ENCODE measurements at regions not wholly inside any gene's neighbourhood (a gene's known extent, or its start where the extent isn't known, plus 50 kb on each side); places are given as distances from the start of the nearest gene placed in this dataset.
"Not testable (repeated sequence)": the region's sequence is repeated elsewhere in the genome, so short reads cannot be mapped to it uniquely, and the experiment has no call there.

DNA sequence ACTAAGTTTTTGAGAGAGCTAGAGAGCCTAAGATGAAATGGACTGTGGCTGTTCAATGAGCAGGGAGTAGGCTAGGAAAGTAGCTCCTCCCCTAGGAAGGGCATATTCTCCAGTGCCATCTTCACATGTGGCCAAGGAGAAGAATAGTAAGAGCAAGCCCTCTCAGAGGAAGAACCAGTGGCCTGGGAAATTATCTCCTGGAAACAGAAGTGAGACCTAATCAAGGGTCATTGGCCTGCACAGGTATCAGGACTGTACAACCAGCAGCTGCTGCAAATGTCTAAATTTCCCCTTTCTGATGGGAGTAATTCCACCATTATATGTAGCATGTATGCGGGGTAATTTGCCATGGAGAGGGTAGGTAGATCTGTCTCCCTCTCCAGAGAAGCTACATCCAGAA lies 334.8 kb upstream of the RASGEF1B start:
- DNase-seq, result no peak

DNA sequence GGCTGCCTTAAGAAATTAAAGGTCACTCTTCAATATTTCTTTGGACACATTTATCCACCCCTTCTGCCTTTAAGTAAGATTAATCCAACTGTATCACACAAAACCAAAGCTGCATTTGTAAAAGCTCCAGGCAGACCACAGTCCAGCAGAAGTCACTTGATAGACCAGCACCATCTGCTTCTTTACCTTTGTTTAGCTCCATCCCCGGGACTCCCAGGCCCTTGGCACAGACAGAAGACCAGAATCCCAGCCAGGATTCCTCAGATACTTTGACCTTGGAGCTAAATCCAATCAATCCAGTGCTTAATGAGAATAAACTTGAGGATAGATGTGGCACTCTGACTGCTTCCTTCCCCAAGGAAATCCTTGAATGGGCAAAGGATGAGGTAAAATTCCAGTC lies 333.1 kb upstream of the RASGEF1B start:
- no peak for DNase-seq

DNA sequence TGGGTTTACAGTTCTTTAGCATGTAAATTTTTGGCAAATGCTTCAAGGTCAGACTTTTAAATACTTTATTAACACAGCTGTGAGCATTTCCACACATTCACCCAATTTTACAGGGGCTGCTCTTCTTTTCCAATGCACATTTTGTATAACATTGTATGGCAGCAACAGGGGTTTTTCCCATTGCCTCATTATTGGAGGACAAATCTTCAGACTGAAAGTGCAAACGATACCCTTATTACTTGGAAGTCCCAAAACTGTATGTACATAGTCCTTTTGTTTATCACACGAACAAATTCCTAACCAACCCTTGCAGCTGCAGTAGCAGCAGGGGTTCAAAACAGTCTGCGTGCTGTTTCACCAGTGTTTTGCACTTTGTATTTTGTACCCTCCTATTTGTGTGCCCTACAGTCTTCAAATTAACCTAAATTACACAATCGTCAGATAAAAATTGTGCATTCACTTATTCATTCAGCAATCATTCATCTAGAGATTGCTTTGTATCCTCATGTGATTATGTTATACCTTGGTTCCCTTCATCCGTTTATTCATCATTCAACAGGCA lies 330.7 kb upstream of the RASGEF1B start:
- DNase-seq, result no peak

DNA sequence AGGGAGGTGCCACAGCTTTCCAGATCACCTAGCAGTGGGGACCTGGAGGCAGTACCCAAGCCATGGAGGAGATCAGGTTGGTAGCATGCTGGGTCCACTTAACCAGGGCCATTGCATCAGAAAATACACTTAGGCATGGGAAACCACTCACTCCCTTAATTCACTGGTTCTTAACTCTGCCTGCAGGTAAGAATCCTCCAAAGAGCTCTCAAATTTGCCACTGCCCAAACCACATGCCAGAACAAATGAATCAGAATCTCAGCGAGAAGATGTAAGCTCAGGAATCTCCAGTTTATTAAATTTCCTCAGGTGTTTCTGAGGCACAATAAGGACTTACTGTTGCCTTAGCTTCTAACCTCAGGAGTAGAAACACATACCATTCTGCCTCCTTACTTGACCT lies 327.7 kb upstream of the RASGEF1B start:
- no peak for DNase-seq

DNA sequence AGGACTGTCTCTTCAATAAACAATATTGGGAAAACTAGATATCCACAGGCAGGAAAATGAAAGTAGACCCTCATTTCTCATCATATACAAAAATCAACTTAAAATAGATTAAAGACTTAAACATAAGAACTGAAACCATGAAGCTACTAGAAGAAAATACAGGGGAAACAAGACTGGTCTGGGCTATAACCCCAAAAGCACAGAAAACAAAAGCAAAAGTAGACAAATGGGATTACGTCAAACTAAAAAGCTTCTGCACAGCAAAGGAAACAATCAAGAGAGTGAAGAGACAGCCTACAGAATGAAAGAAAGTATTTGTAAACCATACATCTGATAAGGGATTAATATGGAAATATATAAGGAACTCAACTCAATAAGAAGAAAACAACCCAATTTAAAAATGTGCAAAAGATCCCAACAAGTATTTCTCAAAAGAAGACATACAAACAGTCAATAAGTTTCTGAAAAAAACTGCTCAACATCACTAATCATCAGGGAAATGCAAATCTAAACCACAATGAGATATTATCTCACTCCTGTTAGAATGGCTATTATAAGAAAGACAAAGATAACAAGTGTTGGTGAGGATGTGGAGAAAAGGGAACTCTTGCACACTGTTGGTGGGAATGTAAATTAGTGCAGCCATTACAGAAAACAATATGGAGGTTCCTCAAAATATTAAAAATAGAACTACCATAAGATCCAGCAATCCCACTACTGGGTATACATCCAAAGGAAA lies 325.3 kb upstream of the RASGEF1B start:
- no peak for DNase-seq

DNA sequence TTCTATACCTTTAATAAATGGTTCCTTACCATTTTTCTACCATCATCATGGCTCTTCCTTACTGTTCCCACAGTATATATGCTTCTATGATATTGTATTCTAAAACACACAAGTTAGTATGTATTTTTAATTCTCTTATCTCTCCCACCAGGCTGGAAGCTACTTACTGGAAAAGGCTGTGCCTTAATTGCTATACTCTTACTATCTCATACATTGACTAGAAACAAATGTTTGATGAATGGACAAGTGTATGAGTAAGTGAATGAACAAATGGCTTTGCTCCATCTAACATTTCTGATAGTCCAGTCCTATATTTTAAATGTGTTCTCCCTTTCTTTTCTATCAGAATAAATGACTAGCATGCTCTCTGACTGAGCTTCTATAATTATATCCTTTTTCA lies 320.8 kb upstream of the RASGEF1B start:
- no peak for DNase-seq

DNA sequence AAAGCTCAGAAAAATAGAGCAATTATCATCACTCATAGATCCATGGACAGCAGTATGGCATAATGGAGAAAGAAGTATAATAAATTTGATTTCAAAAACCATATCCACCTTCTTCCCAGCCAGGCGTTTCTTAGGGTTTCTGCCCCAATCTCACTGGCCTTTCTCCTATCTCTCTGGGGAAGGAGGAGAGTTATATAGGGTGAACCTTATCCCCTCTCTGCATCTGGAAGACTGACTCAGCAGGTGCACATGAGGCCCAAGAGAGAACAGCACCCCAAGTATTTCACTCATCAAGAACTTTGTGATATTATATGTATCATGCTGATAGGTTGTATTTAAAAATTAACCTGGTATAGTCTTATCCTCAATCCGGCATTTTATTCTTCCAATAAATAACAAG lies 318.8 kb upstream of the RASGEF1B start:
- DNase-seq, result no peak

DNA sequence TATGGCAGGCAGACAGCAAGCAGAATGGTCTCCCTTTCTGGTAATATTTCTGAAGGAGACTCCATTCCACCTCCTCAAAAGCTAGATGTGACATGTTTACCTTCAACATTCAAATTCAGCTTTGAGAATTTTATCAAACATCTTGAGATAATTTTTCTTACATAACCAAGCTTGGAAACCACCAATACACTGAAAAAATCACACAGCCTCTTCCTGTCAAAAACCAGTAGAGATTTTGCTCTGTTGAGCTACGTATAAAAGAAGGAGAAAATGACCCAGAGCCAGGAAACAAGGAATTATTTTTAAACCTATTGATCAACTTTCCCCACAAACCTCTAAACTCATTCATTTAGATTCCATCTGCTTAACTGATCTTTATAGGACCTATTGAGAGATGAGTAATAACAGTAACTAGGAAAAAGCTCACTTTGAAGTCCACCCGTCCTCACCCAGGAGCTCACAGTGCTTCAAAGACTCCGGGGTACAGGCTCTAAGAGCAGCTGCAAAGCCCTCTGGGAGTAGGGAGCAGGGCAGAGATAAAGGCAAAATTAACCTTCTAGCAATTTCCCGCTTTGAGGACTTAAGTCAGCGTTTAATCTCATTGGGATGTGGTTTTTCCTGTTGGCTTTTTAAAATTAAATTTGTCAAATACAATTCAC lies 318.2 kb upstream of the RASGEF1B start:
- DNase-seq, result no peak

DNA sequence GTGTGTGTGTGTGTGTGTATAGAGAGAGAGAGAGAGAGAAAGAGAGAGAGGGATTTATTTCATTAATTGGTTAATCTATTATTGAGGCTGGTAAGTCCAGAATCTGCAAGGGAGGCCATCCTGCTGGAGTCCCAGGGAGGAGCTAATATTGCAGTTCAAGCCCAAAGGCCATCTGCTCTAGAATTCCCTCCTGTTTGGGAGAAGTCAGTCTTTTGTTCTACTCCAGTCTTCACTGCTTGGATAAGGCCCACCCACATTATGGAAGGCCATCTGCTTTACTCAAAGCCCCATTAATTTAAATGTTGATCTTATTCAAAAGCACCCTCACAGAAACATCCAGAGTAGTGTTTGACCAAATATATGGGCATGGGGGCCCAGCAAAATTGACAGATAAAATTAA lies 317.5 kb upstream of the RASGEF1B start:
- no peak for DNase-seq

DNA sequence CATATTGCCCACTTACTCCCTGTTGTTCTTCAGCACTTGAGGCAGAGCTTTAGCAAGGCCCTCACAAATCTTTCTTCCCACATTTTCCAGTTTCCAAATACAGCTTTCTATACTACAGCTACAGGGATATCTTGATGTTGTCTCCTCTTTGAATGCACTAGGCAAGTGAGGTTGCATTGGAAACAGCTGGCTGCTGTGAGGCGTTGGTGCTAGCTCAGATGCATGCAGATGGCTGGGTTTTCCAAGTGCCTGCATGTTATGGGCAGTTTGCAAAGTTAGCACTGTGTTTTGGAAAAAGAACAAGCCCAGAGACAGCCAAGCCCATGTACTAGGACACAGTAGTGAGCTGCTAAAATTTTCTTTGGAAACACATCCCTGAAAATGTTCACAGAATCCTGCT lies 315.1 kb upstream of the RASGEF1B start:
- DNase-seq, result no peak

DNA sequence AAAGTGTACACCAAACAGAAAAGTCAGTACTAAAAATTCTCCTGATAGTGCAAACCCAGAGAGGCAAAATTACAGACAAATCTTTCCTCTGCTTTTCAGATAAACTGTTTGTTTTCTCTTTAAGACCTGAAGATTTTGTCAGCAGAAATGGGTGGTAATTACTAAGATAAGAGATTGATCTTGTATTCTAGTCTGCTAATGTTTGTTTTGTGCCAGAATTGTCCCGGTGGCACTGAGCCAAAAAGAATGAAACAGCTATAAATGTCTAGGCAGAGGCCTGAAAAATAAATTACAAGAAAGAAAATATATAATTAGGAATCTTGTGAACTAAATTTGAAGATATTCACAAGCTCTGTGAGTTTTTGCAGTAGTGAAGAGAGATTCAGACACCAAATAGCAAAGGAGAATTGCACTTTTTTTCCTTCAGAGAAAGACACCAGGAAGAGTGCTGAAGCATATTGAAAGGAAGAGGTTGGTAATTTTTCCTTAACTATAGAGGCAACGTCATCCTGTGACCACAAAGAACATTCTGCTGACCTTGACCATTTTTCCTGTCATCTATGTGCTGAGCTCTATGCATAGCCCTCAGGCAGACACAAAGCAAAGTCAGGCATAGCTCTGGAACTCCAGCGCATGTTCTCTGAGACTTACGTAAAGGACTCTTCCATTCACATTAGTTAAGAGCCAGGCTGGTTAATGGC lies 314.5 kb upstream of the RASGEF1B start:
- peak in 1 of 2 experiments; percentile 32 for DNase-seq

DNA sequence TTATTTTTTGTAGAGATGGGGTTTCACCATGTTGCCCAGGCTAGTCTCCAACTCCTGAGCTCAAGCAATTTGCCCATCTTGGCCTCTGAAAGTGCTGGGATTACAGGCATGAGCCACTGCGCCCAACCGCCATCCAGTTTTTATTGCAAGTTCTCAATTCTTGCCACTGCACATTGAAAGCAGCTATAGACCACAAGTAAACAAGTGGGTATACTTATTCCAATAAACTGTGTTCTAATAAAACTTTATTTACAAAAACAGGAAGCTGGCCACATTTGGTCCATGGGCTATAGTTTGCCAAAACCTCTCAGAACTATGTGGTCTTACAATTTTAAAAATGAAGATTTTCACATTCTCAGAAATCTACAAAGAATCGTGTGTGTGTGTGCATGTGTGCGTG lies 313.6 kb upstream of the RASGEF1B start:
- no peak for DNase-seq

DNA sequence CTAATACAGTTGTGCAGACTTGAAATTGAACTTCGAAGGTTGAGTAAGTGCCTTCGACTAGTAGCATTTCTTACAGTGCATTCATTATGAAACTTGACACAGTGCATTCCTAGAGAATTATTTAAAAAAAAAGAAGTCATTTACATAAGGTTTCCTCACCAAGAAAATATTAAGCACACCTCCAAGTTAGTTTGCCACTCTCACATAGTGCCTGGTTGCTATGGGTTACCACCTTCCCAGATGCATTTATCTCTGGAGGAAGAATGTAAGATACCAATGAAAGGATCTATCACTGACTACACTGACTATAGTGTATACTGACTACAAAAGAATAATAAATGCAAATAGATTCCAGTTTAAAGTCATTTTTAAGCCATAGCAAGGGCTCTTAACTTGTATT lies 311.9 kb upstream of the RASGEF1B start:
- DNase-seq, result no peak

DNA sequence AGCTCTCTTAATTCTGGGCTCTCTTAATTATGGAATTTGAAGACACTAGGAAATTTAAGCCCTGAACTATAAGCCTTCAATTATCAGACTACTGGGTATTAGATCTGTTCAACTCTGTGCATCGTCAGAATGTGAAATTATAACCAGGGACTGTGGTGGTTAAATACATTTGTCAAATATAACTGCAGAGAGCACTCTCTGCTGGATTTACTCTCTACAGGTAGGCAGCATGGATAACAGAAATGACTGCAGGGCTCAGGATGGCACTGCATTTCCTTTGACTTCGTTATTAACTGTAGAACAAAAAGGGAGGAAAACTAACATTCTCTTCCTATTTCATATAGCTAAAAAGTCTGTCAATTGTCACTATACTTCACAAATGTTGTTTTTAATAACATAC lies 310.1 kb upstream of the RASGEF1B start:
- DNase-seq, result no peak

DNA sequence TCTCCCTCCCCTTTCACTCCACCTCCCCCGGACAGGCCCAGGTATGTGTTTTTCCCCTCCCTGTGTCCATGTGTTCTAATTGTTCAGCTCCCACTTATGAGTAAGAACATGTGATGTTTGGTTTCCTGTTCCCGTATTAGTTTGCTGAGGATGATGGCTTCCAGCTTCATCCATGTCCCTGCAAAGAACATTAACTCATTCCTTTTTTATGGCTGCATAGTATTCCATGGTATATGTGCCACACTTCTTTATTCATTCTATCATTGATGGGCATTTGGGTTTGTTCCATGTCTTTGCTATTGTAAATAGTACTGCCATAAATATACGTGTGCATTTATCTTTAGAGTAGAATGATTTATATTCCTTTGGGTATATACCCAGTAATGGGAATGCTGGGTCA lies 306.0 kb upstream of the RASGEF1B start:
- DNase-seq, result not testable (repeated sequence)

DNA sequence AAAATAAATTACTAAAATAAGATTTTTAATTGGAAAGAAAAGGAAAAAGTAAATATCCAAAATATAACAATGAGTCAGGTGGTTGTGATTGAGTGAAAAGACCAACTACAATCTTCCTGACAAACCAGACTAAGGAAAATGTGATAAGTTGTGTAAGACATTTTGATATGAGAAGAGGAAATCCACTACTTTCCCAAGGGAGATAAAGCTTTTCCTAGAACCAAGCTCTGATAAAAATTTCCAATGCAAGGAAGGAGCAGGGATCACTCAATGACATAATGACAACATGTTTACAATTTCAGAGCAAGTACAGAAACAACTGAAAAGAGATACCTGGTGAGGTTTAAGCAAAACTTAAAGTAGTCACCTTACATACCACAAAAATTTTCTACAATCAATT lies 305.1 kb upstream of the RASGEF1B start:
- DNase-seq, result no peak

DNA sequence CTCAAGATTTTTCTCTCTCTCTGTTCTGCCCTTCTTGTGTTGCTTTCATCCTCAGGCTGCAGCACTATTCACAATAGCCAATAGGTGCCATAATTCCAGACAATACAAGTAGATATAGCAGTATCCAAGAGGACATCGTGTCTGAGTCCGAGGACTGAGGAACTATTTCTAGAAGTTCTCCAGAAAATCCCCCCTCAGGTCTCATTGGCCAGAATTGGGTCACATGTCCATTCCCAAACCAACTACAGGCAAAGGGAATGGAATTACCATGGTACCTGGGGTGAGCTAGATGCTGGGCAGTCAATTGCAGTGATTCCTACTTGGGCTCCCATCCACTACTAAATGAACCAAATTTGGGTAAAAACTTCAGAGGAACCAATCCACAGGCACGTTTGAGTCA lies 301.9 kb upstream of the RASGEF1B start:
- DNase-seq, result no peak

DNA sequence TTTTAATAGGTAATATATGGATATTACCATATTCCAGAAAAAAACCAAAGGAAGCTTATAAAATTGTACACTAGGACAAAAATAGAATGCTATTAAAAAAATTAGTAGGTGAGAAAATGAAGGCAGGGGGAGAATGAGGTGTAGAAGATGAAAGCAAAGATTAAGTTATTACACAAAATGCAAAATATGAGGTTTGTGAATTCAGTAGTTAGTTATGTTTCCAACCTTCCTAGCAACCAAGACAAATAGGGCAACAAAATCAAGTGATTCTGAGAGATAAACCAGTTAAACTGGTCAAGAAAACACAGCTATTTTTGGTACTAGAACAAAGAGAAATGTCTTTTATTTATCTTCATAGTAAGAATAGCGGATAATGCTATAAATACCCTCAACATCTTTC lies 300.0 kb upstream of the RASGEF1B start:
- DNase-seq, result no peak

DNA sequence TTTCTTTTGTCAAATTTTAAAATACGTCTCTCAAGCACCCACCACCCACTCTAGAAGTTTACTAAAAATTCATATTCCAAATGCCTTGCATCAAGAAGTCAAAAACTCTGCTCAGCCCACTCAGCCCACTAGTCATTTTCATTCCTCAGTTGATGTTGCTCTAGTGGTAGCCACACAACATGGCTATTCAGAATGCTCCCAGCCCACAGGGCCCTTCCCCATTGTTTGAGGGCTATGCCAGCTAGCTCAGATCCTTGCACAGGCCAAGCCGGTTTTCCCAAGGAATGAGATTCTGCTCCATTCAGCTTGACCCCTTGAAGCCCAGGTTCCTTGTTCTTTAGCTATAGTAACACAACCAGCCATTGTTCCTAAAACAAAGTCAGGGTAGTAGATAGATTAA lies 297.5 kb upstream of the RASGEF1B start:
- no peak for DNase-seq

DNA sequence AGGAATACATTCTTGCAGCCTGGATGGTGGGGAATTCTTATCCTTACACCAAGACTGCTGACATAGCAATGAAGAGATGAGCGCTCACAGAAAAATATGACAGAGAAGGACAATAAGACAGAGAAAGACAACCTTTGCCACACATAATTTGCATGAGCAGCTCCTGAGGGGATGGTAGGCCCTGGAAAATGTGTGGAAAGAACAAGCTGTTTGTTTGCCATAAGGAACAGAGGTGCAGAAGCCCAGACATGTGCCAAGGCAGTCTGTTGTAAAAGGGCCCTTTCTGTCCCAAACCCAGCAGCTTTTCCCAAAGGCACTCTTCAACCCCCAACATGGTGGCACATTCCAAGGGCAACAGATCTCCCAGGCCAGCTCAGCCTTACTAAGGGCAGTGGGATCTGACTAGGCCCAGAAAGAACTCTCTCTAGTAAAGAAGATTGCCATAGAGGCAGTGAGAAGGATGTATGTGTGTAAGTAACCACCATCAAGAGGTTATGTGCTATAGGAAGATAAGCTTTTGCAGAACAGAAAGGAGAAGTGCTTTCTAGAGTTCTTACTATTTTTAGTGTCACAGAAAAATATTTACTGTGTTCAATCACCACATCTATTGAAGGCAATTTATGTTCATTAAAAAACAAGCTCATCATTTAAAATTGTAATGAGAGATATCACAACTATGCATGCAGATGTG lies 287.0 kb upstream of the RASGEF1B start:
- DNase-seq, result no peak

DNA sequence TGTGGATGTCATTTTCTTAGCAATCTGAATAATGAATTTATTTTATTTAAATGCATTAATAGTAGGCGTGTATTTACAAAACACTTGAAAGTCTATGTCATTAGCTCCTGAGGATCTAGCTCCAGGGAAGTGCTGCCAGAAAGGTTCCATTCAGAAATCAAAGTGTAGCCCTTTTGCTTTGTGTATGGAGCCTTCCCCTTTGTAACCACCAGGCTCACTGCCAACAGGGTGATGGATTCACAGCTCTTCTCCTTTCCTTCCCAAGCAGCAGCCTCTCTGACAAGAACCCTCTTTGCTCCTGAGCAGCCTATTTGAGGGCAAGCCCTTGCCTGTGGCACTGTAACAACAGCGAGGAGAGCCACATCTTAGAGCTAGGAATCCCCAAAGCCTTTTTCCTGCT lies 286.0 kb upstream of the RASGEF1B start:
- no peak for DNase-seq

DNA sequence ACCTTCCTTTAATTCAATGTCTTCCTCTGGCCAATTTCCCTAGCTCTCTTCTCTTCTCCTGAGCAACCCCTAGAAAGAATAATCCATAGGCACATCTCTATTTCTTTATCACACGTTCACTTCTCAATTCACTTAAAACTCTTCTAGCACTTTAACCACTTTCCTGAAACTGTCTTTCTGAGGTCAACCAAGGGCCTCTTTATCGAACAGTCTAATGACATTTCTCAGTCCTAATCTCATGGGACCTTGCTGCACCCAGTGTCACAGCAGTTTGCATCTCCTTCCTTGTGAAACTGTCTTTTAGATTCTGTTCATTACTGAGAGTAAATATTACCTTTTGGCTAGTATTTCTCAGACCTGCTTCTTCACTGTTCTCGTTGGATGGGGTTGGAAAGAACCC lies 285.3 kb upstream of the RASGEF1B start:
- no peak for DNase-seq

DNA sequence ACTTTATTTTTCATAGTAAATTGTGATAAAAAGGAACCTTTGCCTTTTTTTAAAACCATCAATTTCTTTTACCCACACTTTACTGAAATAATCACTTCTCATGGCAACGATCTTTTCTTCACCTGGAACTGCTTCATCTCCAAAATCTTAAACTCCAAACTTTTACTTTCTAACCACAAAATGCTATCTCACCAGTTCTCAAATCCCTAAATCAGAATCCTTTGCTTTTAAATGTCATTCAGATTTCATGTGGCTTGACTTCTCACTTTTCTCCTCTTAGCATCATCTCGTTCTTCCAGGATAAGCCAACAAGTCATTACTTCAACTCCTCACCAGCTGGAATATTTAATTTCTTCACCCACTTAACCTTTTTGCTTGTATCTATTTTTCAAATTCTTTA lies 284.3 kb upstream of the RASGEF1B start:
- no peak for DNase-seq

All from NCI-H187 (cell line).